ENCODE measurements at regions not wholly inside any gene's neighbourhood (a gene's known extent, or its start where the extent isn't known, plus 50 kb on each side); places are given as distances from the start of the nearest gene placed in this dataset.

GRCh38 chr12:85557850-85558249 lies 277.8 kb downstream of the ALX1 start:
- no peak for TF ChIP-seq CTCF (IDR thresholded peaks at IDR 0.05)
- TF ChIP-seq EP300 (IDR thresholded peaks at IDR 0.05): no peak
- no peak for TF ChIP-seq POLR2A (IDR thresholded peaks at IDR 0.05)
- no peak for TF ChIP-seq POLR2AphosphoS5 (IDR thresholded peaks at IDR 0.05)
